Right lobe of liver (tissue), 4 donors: ENCODE measurements at regions not wholly inside any gene's neighbourhood (a gene's known extent, or its start where the extent isn't known, plus 50 kb on each side); places are given as distances from the start of the nearest gene placed in this dataset.

ENCODE experiments used
- CTCF ChIP-seq, 4 donors: fragments of 200-600 bp in 3 of 4; fragments of 450-650 bp in 1 of 4; IDR thresholded peaks; one replicate each; pipeline versions ENCODE4 v1.5.1 to v1.8.0; 2016 to 2022; ENCODE audit warnings: antibody characterized with exemption in 4 of 4, mild to moderate bottlenecking in 2 of 4
- POLR2A ChIP-seq: fragments of 450-650 bp; IDR thresholded peaks from one replicate; pipeline ENCODE4 v1.6.1; 2017; ENCODE audit warnings: antibody characterized with exemption, mild to moderate bottlenecking
- donor health status: DM: no; HTN: no; CAD: no.
- donor health status: DM: no; HTN: no; CAD: no.
- donor health status: DM: no; HTN: yes; CAD: no.

- TF ChIP-seq CTCF (IDR thresholded peaks at IDR 0.05) = no peak
- TF ChIP-seq POLR2A = no peak
Measured at GRCh38 chr3:107034142-107034541, 343.1 kb upstream of the CCDC54 start.
